Ascending aorta (tissue), 2 donors: ENCODE measurements at regions not wholly inside any gene's neighbourhood (a gene's known extent, or its start where the extent isn't known, plus 50 kb on each side); places are given as distances from the start of the nearest gene placed in this dataset.
"Not testable (repeated sequence)": the region's sequence is repeated elsewhere in the genome, so short reads cannot be mapped to it uniquely, and the experiment has no call there.

Experiments used
- DNase-seq, 2 donors: peaks; one replicate each; pipeline ENCODE4 v3.0.0-alpha.2; 2019; ENCODE audit warnings: low spot score in 2 of 2
- H3K27ac ChIP-seq, 2 donors: fragments of 200-600 bp; sonication (generic); one replicate each; pipeline ENCODE4 v1.5.1; 2016 to 2017; ENCODE audit warnings: mild to moderate bottlenecking in 1 of 2
- H3K27me3 ChIP-seq: fragments of 200-600 bp; sonication (generic); one replicate; pipeline ENCODE4 v1.5.1; 2017
- H3K36me3 ChIP-seq, 2 donors: fragments of 200-600 bp; sonication (generic); one replicate each; pipeline ENCODE4 v1.5.1; 2016
- H3K4me1 ChIP-seq, 2 donors: fragments of 200-600 bp; sonication (generic); one replicate each; pipeline ENCODE4 v1.5.1; 2016 to 2017; ENCODE audit warnings: mild to moderate bottlenecking in 1 of 2
- H3K4me3 ChIP-seq, 2 donors: fragments of 200-600 bp; sonication (generic); one replicate each; pipeline ENCODE4 v1.5.1; 2016 to 2017; ENCODE audit warnings: mild to moderate bottlenecking in 1 of 2
- H3K9me3 ChIP-seq, 2 donors: fragments of 200-600 bp; sonication (generic); one replicate each; pipeline ENCODE4 v1.5.1; 2016
- CTCF ChIP-seq, 3 experiments: fragments of 200-600 bp in 2 of 3; fragments of 450-650 bp in 1 of 3; sonication (generic) in 2 of 3; IDR thresholded peaks; one replicate each; pipeline ENCODE4 v1.5.1; 2016 to 2019; ENCODE audit warnings: antibody characterized with exemption in 3 of 3, mild to moderate bottlenecking in 1 of 3, moderate library complexity in 1 of 3
- intact Hi-C: fragments of 100-400 bp; cut with DNase I; formaldehyde crosslinking; loops from one replicate; pipeline ENCODE4 v1.15.1; 2023

- intact Hi-C loops: no loop called here
- no peaks in the 10 kb centered on the region for H3K4me1 ChIP-seq
- H3K27me3 ChIP-seq: no peaks in the 10 kb centered on the region
- H3K36me3 ChIP-seq: no peaks in the 10 kb centered on the region
- no peak for TF ChIP-seq CTCF (IDR thresholded peaks at IDR 0.05)
- no peak overlapping the region for H3K4me3 ChIP-seq
- no peaks in the 10 kb centered on the region for H3K9me3 ChIP-seq
- H3K27ac ChIP-seq: no peak overlapping the region
- DNase-seq: no peak
Observed at GRCh38 chr16:79839466-79840341, 239.2 kb upstream of the MAF start.

DNA sequence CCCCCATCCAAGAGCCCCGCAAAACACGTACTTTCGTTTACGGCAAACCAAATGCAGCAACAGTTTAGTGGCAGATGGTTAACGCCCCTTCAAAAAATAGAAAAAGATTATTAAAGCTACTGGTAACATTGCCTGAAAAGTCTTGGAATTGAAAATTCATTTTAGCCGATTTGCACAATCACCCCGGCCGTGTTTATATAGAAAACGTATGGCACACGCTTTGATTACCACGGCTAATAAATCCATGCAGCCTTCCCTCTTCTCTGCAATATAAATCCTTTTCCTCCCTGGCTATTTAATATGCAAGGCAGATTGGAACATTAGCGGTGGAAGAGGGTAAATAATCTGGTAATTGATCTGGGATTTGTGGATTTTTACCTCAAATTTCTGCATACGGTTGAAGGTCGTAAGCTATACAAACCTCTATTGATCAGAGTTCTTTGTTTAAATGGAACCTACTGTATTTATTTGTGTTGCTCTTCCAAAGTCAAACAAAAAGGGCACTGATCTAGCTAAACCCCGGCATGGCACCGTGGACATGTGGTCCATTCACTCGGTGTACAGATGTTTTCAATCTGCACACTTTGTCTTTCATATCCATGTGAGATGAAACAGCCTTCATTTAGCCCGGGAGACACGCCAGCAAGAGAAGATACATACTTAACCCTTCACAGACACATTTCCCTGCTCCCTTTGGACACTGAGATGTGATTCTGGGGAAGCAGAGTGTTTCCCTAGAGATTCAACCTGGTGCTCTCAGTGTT lies 238.1 kb upstream of the MAF start:
- intact Hi-C loops: no loop called here
- Histone ChIP-seq H3K27me3 (no peaks in the 10 kb centered on the region), H3K27ac (no peak overlapping the region), H3K4me1 (no peaks in the 10 kb centered on the region), H3K4me3 (no peak overlapping the region), H3K9me3 (no peaks in the 10 kb centered on the region), H3K36me3 (no peaks in the 10 kb centered on the region)
- TF ChIP-seq CTCF (IDR thresholded peaks at IDR 0.05): no peak
- no peak for DNase-seq

GRCh38 chr16:79836144-79836543 lies 235.6 kb upstream of the MAF start:
- Histone ChIP-seq H3K36me3 (no peaks in the 10 kb centered on the region), H3K4me1 (no peaks in the 10 kb centered on the region), H3K27me3 (no peaks in the 10 kb centered on the region), H3K9me3 (no peaks in the 10 kb centered on the region), H3K4me3 (no peak overlapping the region), H3K27ac (no peak overlapping the region)
- intact Hi-C loops: no loop called here
- no peak for DNase-seq
- no peak for TF ChIP-seq CTCF (IDR thresholded peaks at IDR 0.05)

DNA sequence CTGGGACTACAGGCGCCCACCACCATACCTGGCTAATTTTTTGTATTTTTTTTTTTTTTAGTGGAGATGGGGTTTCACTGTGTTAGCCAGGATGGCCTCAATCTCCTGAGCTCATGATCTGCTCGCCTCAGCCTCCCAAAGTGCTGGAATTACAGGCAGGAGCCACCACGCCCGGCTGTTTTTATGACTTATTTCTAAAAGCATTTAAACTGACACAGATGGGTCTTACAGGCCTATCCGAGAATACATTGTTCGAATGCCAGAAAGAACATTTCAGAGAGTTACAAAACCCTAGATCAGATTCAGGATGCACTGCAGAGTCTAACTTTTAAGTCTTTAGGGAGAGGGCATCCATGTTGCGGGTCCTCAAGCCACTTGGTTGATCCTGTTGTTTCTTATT lies 234.7 kb upstream of the MAF start:
- no peak overlapping the region for H3K4me3 ChIP-seq
- no peak overlapping the region for H3K27ac ChIP-seq
- H3K4me1 ChIP-seq: no peaks in the 10 kb centered on the region
- intact Hi-C loops: no loop called here
- no peak for TF ChIP-seq CTCF (IDR thresholded peaks at IDR 0.05)
- H3K27me3 ChIP-seq: no peaks in the 10 kb centered on the region
- no peak for DNase-seq
- no peaks in the 10 kb centered on the region for H3K36me3 ChIP-seq
- no peaks in the 10 kb centered on the region for H3K9me3 ChIP-seq

- H3K9me3 ChIP-seq: no peaks in the 10 kb centered on the region
- no peaks in the 10 kb centered on the region for H3K36me3 ChIP-seq
- H3K27ac ChIP-seq: no peak overlapping the region
- DNase-seq: no peak
- no peak for TF ChIP-seq CTCF (IDR thresholded peaks at IDR 0.05)
- no peaks in the 10 kb centered on the region for H3K27me3 ChIP-seq
- H3K4me3 ChIP-seq: no peak overlapping the region
- no peaks in the 10 kb centered on the region for H3K4me1 ChIP-seq
- intact Hi-C loops: no loop called here
Observed at GRCh38 chr16:79834720-79835119, 234.2 kb upstream of the MAF start.

GRCh38 chr16:79834003-79834402 lies 233.5 kb upstream of the MAF start:
- H3K4me3 ChIP-seq, intact Hi-C loops, H3K36me3 ChIP-seq, H3K27me3 ChIP-seq, DNase-seq, H3K27ac ChIP-seq, H3K9me3 ChIP-seq, H3K4me1 ChIP-seq: not testable (repeated sequence)
